ENCODE measurements at regions not wholly inside any gene's neighbourhood (a gene's known extent, or its start where the extent isn't known, plus 50 kb on each side); places are given as distances from the start of the nearest gene placed in this dataset.

DNA sequence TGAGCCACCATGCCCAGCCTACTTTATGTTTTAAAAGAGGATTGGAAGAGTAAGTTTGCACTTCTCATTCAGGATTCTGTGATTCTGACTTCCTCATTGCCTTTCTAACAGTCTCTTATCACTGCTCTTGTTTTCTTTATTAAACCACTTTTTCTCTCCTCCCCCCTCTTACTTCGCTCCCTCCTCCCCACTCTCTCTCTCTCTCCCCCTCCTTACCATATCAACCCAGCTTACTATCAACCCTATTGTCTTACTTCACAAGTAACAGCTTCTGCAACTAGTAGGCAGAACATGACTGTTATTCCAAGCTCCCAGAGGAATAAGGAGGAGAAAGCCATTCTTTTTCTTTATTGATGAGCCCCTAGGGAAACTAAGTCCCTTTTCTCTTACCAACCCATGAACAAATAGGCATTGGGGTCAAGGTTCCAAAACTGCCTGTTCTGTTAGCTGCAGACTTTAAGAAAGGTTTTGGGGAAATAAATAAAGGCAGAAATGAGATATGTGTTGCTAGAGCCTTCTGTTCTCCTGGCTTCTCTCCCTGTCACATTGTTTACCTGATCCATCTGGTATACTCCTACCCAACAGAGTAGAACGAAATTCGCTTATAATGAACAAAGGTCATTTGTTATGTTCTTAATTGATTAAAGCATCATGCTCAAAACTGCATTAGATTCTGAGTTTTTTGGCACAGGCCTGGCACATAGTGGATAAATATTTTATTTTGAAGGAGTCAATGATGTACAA is 56.4 kb upstream of the RASGRP1 start (continued):
- no peak for TF ChIP-seq CREB5 (CRISPR knock-in tag; IDR thresholded peaks at IDR 0.05; ENCODE audit: low read depth)

DNA sequence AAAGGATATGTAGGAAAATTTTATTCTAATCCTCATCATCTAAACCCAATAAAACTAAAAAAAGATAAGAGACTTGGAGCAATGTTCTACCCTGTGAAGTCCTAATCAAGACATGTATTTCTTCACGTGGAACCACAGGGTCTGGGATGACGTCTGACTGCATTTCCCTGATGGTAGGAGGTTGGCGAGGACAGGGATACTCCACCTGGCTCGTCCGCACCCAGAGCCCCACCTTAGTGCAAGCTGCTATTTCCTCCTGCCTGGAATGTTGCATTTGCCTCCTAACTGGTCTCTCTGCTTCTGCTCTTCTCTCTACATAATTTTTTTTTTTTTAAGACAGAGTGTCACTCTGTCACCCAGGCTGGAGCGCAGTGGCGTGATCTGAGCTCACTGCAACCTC is 57.7 kb upstream of the RASGRP1 start:
- ATAC-seq = no peak
- TF ChIP-seq, protein P1, sequence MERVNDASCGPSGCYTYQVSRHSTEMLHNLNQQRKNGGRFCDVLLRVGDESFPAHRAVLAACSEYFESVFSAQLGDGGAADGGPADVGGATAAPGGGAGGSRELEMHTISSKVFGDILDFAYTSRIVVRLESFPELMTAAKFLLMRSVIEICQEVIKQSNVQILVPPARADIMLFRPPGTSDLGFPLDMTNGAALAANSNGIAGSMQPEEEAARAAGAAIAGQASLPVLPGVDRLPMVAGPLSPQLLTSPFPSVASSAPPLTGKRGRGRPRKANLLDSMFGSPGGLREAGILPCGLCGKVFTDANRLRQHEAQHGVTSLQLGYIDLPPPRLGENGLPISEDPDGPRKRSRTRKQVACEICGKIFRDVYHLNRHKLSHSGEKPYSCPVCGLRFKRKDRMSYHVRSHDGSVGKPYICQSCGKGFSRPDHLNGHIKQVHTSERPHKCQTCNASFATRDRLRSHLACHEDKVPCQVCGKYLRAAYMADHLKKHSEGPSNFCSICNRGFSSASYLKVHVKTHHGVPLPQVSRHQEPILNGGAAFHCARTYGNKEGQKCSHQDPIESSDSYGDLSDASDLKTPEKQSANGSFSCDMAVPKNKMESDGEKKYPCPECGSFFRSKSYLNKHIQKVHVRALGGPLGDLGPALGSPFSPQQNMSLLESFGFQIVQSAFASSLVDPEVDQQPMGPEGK (CRISPR knock-in tag; IDR thresholded peaks at IDR 0.05; ENCODE audit: borderline replicate concordance) = no peak
- TF ChIP-seq BACH2 (CRISPR knock-in tag; IDR thresholded peaks at IDR 0.05; ENCODE audit: borderline replicate concordance) = no peak
- TF ChIP-seq TSHZ2 (CRISPR knock-in tag; IDR thresholded peaks at IDR 0.05) = no peak
- TF ChIP-seq CSDC2 (CRISPR knock-in tag; IDR thresholded peaks at IDR 0.05) = no peak
- TF ChIP-seq ZNF565 (CRISPR knock-in tag; conservative IDR thresholded peaks at IDR 0.05; ENCODE audit: low read depth) = no peak
- TF ChIP-seq ESRRG (CRISPR knock-in tag; IDR thresholded peaks at IDR 0.05) = no peak
- no peak for TF ChIP-seq GLIS3 (CRISPR knock-in tag; IDR thresholded peaks at IDR 0.05)
- TF ChIP-seq RARB (CRISPR knock-in tag; IDR thresholded peaks at IDR 0.05) = no peak
- no peak for TF ChIP-seq ZFP30 (CRISPR knock-in tag; IDR thresholded peaks at IDR 0.05)
- TF ChIP-seq ARNTL (CRISPR knock-in tag; IDR thresholded peaks at IDR 0.05; ENCODE audit: borderline replicate concordance, low read depth) = no peak

- TF ChIP-seq TSHZ2 (CRISPR knock-in tag; IDR thresholded peaks at IDR 0.05) (no peak), ZFP30 (CRISPR knock-in tag; IDR thresholded peaks at IDR 0.05) (no peak), ISL1 (CRISPR knock-in tag; IDR thresholded peaks at IDR 0.05) (no peak), TOX (CRISPR knock-in tag; IDR thresholded peaks at IDR 0.05; ENCODE audit: borderline replicate concordance) (no peak), SNAI2 (CRISPR knock-in tag; IDR thresholded peaks at IDR 0.05) (no peak), PPARA (CRISPR knock-in tag; IDR thresholded peaks at IDR 0.05; ENCODE audit: borderline replicate concordance) (no peak), CSDC2 (CRISPR knock-in tag; IDR thresholded peaks at IDR 0.05) (no peak), BACH2 (CRISPR knock-in tag; IDR thresholded peaks at IDR 0.05; ENCODE audit: borderline replicate concordance) (no peak), ESRRG (CRISPR knock-in tag; IDR thresholded peaks at IDR 0.05) (no peak), GLIS3 (CRISPR knock-in tag; IDR thresholded peaks at IDR 0.05) (no peak)
- TF ChIP-seq, protein P2, sequence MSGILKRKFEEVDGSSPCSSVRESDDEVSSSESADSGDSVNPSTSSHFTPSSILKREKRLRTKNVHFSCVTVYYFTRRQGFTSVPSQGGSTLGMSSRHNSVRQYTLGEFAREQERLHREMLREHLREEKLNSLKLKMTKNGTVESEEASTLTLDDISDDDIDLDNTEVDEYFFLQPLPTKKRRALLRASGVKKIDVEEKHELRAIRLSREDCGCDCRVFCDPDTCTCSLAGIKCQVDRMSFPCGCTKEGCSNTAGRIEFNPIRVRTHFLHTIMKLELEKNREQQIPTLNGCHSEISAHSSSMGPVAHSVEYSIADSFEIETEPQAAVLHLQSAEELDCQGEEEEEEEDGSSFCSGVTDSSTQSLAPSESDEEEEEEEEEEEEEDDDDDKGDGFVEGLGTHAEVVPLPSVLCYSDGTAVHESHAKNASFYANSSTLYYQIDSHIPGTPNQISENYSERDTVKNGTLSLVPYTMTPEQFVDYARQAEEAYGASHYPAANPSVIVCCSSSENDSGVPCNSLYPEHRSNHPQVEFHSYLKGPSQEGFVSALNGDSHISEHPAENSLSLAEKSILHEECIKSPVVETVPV (CRISPR knock-in tag; IDR thresholded peaks at IDR 0.05) = no peak
- TF ChIP-seq, protein P1 (CRISPR knock-in tag; IDR thresholded peaks at IDR 0.05; ENCODE audit: borderline replicate concordance) = no peak
- ATAC-seq = no peak
Observed at GRCh38 chr15:38622908-38623307, 58.3 kb upstream of the RASGRP1 start.
